Gastrocnemius medialis (tissue), 4 donors: ENCODE measurements at regions not wholly inside any gene's neighbourhood (a gene's known extent, or its start where the extent isn't known, plus 50 kb on each side); places are given as distances from the start of the nearest gene placed in this dataset.

Experiments
- ATAC-seq, 2 donors: fragments of 150-250 bp; one replicate each; pipeline ENCODE4 v1.9.1; 2016
- DNase-seq, 2 donors: peaks; one replicate each; pipeline ENCODE4 v3.0.0-alpha.2; 2019
- H3K27ac ChIP-seq, 4 donors: fragments of 200-600 bp; sonication (generic); 1 replicate in 1 of 4; 2 replicates in 3 of 4; pipeline ENCODE4 v1.5.1; 2016 to 2018; ENCODE audit warnings: mild to moderate bottlenecking in 2 of 4, moderate library complexity in 1 of 4
- H3K27me3 ChIP-seq, 3 donors: fragments of 200-600 bp; sonication (generic) in 2 of 3; 1 replicate in 1 of 3; 2 replicates in 2 of 3; pipeline versions ENCODE4 v1.5.1 to v1.6.0; 2016 to 2019; ENCODE audit warnings: mild to moderate bottlenecking in 1 of 3, moderate library complexity in 1 of 3
- H3K36me3 ChIP-seq, 2 donors: fragments of 200-600 bp; sonication (generic) in 1 of 2; one replicate each; pipeline ENCODE4 v1.5.1; 2017 to 2018
- H3K4me1 ChIP-seq, 2 donors: fragments of 200-600 bp; sonication (generic) in 1 of 2; one replicate each; pipeline ENCODE4 v1.5.1; 2016 to 2017; ENCODE audit warnings: mild to moderate bottlenecking in 2 of 2
- H3K4me3 ChIP-seq, 4 donors: fragments of 200-600 bp; sonication (generic) in 3 of 4; 1 replicate in 1 of 4; 2 replicates in 3 of 4; pipeline ENCODE4 v1.5.1; 2016 to 2019; ENCODE audit warnings: mild to moderate bottlenecking in 2 of 4
- H3K9me3 ChIP-seq, 3 donors: fragments of 200-600 bp; sonication (generic) in 2 of 3; 1 replicate in 1 of 3; 2 replicates in 2 of 3; pipeline ENCODE4 v1.5.1; 2016 to 2019
- CTCF ChIP-seq, 5 experiments: fragments of 450-650 bp in 3 of 5; fragments of 200-600 bp in 2 of 5; sonication (generic) in 2 of 5; IDR thresholded peaks in 4 of 5; conservative IDR thresholded peaks in 1 of 5; 1 replicate in 4 of 5; 2 replicates in 1 of 5; pipeline ENCODE4 v1.5.1; 2016 to 2019; ENCODE audit warnings: antibody characterized with exemption in 5 of 5, mild to moderate bottlenecking in 3 of 5, moderate library complexity in 3 of 5
- POLR2A ChIP-seq, 2 donors: fragments of 450-650 bp; IDR thresholded peaks; one replicate each; pipeline ENCODE4 v1.6.1; 2017; ENCODE audit warnings: antibody characterized with exemption in 2 of 2, mild to moderate bottlenecking in 2 of 2, moderate library complexity in 2 of 2
- in situ Hi-C, 4 donors: fragments of 200-750 bp; cut with MboI; loops; one replicate each; pipeline versions ENCODE4 v1.15.0 to v1.8.0; 2017; ENCODE audit warnings: low sequenced_read_pairs in 4 of 4
- intact Hi-C: fragments of 100-400 bp; cut with DNase I; formaldehyde crosslinking; loops from one replicate; pipeline ENCODE4 v1.15.1; 2023; ENCODE audit warnings: low total_unique reads

GRCh38 chr12:87813476-87814234 lies 215.5 kb downstream of the C12orf50 start:
- intact Hi-C loops (no loop called here), in situ Hi-C loops (no loop called here)
- ATAC-seq: no peak
- Histone ChIP-seq H3K36me3 (no peaks in the 10 kb centered on the region), H3K4me3 (no peak overlapping the region), H3K27me3 (no peaks in the 10 kb centered on the region), H3K9me3 (no peaks in the 10 kb centered on the region), H3K4me1 (no peaks in the 10 kb centered on the region), H3K27ac (no peak overlapping the region)
- no peak for DNase-seq
- TF ChIP-seq CTCF (IDR thresholded peaks at IDR 0.05 in 4 of 5, conservative IDR thresholded peaks at IDR 0.05 in 1 of 5): no peak
- TF ChIP-seq POLR2A (IDR thresholded peaks at IDR 0.05): no peak

GRCh38 chr12:87812681-87813080 lies 216.5 kb downstream of the C12orf50 start:
- in situ Hi-C loops (no loop called here), intact Hi-C loops (no loop called here)
- no peaks in the 10 kb centered on the region for H3K4me1 ChIP-seq
- no peaks in the 10 kb centered on the region for H3K36me3 ChIP-seq
- no peak overlapping the region for H3K4me3 ChIP-seq
- H3K27ac ChIP-seq: no peak overlapping the region
- no peak for DNase-seq
- no peaks in the 10 kb centered on the region for H3K27me3 ChIP-seq
- TF ChIP-seq POLR2A (IDR thresholded peaks at IDR 0.05) (no peak), CTCF (IDR thresholded peaks at IDR 0.05 in 4 of 5, conservative IDR thresholded peaks at IDR 0.05 in 1 of 5) (no peak)
- ATAC-seq: no peak
- no peaks in the 10 kb centered on the region for H3K9me3 ChIP-seq

- ATAC-seq (no peak), DNase-seq (no peak)
- Histone ChIP-seq H3K4me3 (no peak overlapping the region), H3K27ac (no peak overlapping the region), H3K36me3 (no peaks in the 10 kb centered on the region), H3K27me3 (no peaks in the 10 kb centered on the region), H3K9me3 (no peaks in the 10 kb centered on the region), H3K4me1 (no peaks in the 10 kb centered on the region)
- intact Hi-C loops: no loop called here
- in situ Hi-C loops: no loop called here
- TF ChIP-seq POLR2A (IDR thresholded peaks at IDR 0.05) (no peak), CTCF (IDR thresholded peaks at IDR 0.05 in 4 of 5, conservative IDR thresholded peaks at IDR 0.05 in 1 of 5) (no peak)
Observed at GRCh38 chr12:87812030-87812429, 217.2 kb downstream of the C12orf50 start.

GRCh38 chr12:87809916-87810315 lies 219.3 kb downstream of the C12orf50 start:
- in situ Hi-C loops: no loop called here

More at GRCh38 chr12:87809916-87810315, 219.3 kb downstream of the C12orf50 start:
- DNase-seq: no peak
- intact Hi-C loops: no loop called here
- ATAC-seq: no peak
- TF ChIP-seq POLR2A (IDR thresholded peaks at IDR 0.05) (no peak), CTCF (IDR thresholded peaks at IDR 0.05 in 4 of 5, conservative IDR thresholded peaks at IDR 0.05 in 1 of 5) (no peak)
- Histone ChIP-seq H3K9me3 (no peaks in the 10 kb centered on the region), H3K4me1 (no peaks in the 10 kb centered on the region), H3K27me3 (no peaks in the 10 kb centered on the region), H3K36me3 (no peaks in the 10 kb centered on the region), H3K4me3 (no peak overlapping the region), H3K27ac (no peak overlapping the region)
